Kidney (tissue), 13 donors: ENCODE measurements at regions not wholly inside any gene's neighbourhood (a gene's known extent, or its start where the extent isn't known, plus 50 kb on each side); places are given as distances from the start of the nearest gene placed in this dataset.

ENCODE experiments used
- DNase-seq, 5 donors: peaks; one replicate each; pipeline ENCODE4 v3.0.0-alpha.2; 2013 to 2020
- FAIRE-seq: peaks from 2 replicates; lab custom pipeline; 2012; peaks lifted over from hg19 to GRCh38; lab: Jason Lieb, UNC
- H3K27ac ChIP-seq, 2 donors: one replicate each; pipeline ENCODE4 v1.7.0; 2013; ENCODE audit warnings: low read depth in 2 of 2, low read length in 2 of 2, inconsistent platforms in 1 of 2
- H3K27me3 ChIP-seq: one replicate; pipeline ENCODE4 v1.7.1; 2013; ENCODE audit warnings: low read length, inconsistent platforms; ENCODE audit not compliant: control insufficient read depth, insufficient read depth
- H3K36me3 ChIP-seq, 3 donors: one replicate each; pipeline versions ENCODE4 v1.7.0 to v1.7.1; 2013; ENCODE audit warnings: low read length in 3 of 3, control low read depth in 1 of 3, inconsistent platforms in 1 of 3; ENCODE audit not compliant: insufficient read depth in 3 of 3, control insufficient read depth in 2 of 3
- H3K4me1 ChIP-seq, 3 donors: one replicate each; pipeline versions ENCODE4 v1.7.0 to v1.7.1; 2013; ENCODE audit warnings: low read length in 3 of 3, inconsistent platforms in 1 of 3, low read depth in 1 of 3; ENCODE audit not compliant: control insufficient read depth in 2 of 3, insufficient read depth in 2 of 3
- H3K4me3 ChIP-seq, 3 donors: one replicate each; pipeline versions ENCODE4 v1.7.0 to v1.8.1; 2013; ENCODE audit warnings: low read length in 3 of 3, control low read depth in 1 of 3, inconsistent platforms in 1 of 3
- H3K9ac ChIP-seq, 3 donors: one replicate each; pipeline versions ENCODE4 v1.7.0 to v1.7.1; 2013; ENCODE audit warnings: low read length in 3 of 3, control low read depth in 1 of 3, inconsistent platforms in 1 of 3
- H3K9me3 ChIP-seq, 3 donors: one replicate each; pipeline versions ENCODE4 v1.7.0 to v1.7.1; 2013; ENCODE audit warnings: low read length in 3 of 3, control low read depth in 1 of 3, inconsistent platforms in 1 of 3; ENCODE audit not compliant: control insufficient read depth in 2 of 3, insufficient read depth in 1 of 3
- CTCF ChIP-seq: IDR thresholded peaks from 3 replicates; pipeline ENCODE4 v1.5.1; 2012; ENCODE audit warnings: mild to moderate bottlenecking, moderate library complexity, borderline replicate concordance; ENCODE audit not compliant: insufficient read depth; ENCODE audit errors: extremely low read depth
- intact Hi-C: fragments of 100-400 bp; cut with DNase I; formaldehyde crosslinking; loops from one replicate; pipeline ENCODE4 v1.11.1; 2022
- donor health status: control.
- donor health status: control.
- donor health status: control.
- donor health status: control.
- donor health status: control.
- donor health status: DM: yes; HTN: yes; CAD: no.
- donor health status: Normal renal cell carcinoma (clear cell type).

- Histone ChIP-seq H3K27ac (no peak overlapping the region), H3K27me3 (no peaks in the 10 kb centered on the region), H3K4me3 (no peak overlapping the region), H3K9me3 (no peaks in the 10 kb centered on the region), H3K4me1 (no peaks in the 10 kb centered on the region), H3K9ac (no peak overlapping the region), H3K36me3 (no peaks in the 10 kb centered on the region)
- intact Hi-C loops = no loop called here
- no peak for TF ChIP-seq CTCF
- DNase-seq (peak in 3 of 5 donors; percentile 10 to 78 (median 74)), FAIRE-seq (no peak)
Observed at GRCh38 chr4:77393996-77394395, 211.6 kb upstream of the CXCL13 start.

DNA sequence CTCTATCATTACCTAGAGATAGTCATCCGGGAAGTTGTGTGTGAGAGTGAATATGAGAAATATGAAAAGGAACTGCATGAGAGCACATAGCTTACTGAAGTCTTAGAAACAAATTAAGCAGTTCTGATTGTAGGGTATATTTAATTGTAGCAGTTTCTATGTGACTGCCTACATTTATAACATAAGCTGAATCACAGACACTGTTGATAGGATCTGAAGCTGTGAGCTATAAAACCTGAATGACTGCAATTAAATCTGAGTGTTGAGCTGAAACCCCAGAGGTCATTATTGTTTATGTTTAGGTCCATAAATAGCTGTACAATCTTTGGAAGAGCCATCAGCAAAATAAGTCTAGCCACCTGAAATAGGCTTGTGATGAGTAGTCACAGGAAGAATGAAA lies 210.1 kb upstream of the CXCL13 start:
- no peak overlapping the region for H3K9ac ChIP-seq
- intact Hi-C loops = no loop called here
- DNase-seq (peak in 1 of 5 donors; percentile 31), FAIRE-seq (no peak)
- H3K36me3 ChIP-seq = no peaks in the 10 kb centered on the region
- H3K4me3 ChIP-seq = no peak overlapping the region
- no peak overlapping the region for H3K27ac ChIP-seq
- H3K4me1 ChIP-seq = no peaks in the 10 kb centered on the region
- H3K9me3 ChIP-seq = no peaks in the 10 kb centered on the region
- H3K27me3 ChIP-seq = no peaks in the 10 kb centered on the region
- no peak for TF ChIP-seq CTCF

GRCh38 chr4:77398256-77398655 lies 207.4 kb upstream of the CXCL13 start:
- H3K9ac ChIP-seq = no peak overlapping the region
- no peaks in the 10 kb centered on the region for H3K27me3 ChIP-seq
- TF ChIP-seq CTCF = no peak
- no peak for FAIRE-seq
- peak in 2 of 5 donors; percentile 42 to 52 for DNase-seq
- no peak overlapping the region for H3K27ac ChIP-seq
- intact Hi-C loops = no loop called here
- H3K4me1 ChIP-seq = no peaks in the 10 kb centered on the region
- H3K9me3 ChIP-seq = no peaks in the 10 kb centered on the region
- H3K4me3 ChIP-seq = no peak overlapping the region
- H3K36me3 ChIP-seq = no peaks in the 10 kb centered on the region

- Histone ChIP-seq H3K9ac (no peak overlapping the region), H3K36me3 (no peaks in the 10 kb centered on the region), H3K27ac (no peak overlapping the region), H3K27me3 (no peaks in the 10 kb centered on the region), H3K9me3 (no peaks in the 10 kb centered on the region), H3K4me1 (no peaks in the 10 kb centered on the region), H3K4me3 (no peak overlapping the region)
- TF ChIP-seq CTCF = no peak
- DNase-seq (no peak), FAIRE-seq (no peak)
- intact Hi-C loops = no loop called here
Observed at GRCh38 chr4:77399831-77400230, 205.8 kb upstream of the CXCL13 start.
